ENCODE measurements at regions not wholly inside any gene's neighbourhood (a gene's known extent, or its start where the extent isn't known, plus 50 kb on each side); places are given as distances from the start of the nearest gene placed in this dataset.

DNA sequence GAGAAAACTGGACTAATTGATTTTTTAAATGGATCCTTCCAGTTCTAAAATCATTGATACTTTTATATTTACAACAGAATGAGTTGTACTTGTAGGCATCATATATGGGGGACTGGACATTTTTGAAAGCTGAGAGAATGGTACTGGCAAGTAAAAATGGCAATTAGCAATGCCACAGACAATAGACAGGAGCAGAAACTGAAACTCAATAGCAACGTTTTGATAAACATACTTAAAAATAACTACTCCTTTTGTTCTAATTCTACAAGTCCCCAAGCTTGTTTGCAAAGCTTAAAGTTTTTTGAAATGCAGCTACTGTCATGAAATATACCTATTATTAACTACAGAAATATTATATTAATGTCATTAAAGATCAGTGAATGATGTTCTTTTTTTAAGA is 52.8 kb upstream of the FBXL7 start:
- WGBS = 53% methylated on average over 1 of the region's 1 CpG
- no peaks in the 10 kb centered on the region for H3K4me1 ChIP-seq (ENCODE audit: insufficient read depth)
- H3K4me3 ChIP-seq (ENCODE audit: low read depth, low read length) = no peak overlapping the region
- DNase-seq (ENCODE audit: extremely low spot score) = no peak
- H3K27ac ChIP-seq (ENCODE audit: low read depth) = no peak overlapping the region
- no peaks in the 10 kb centered on the region for H3K36me3 ChIP-seq (ENCODE audit: insufficient read depth)

DNA sequence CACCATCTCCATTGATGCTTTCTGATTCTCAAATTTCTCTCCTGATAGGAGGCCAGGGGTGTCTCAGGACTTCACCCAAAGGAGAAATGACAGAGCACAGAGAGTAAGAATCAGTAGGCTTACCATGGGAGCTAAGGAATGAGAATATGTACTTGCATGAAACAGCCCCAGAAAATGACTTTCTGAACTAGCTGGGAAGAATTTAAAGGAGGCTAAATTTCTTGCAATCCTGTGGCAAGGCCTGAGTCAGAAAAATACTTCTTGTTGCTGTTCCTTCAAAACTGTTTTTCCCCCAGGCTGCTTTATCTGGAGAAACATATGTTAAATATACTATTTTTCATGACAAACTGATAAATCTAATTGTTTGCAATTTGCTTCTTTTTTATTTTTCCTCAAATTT is 53.4 kb upstream of the FBXL7 start:
- no peaks in the 10 kb centered on the region for H3K4me1 ChIP-seq (ENCODE audit: insufficient read depth)
- H3K36me3 ChIP-seq (ENCODE audit: insufficient read depth) = no peaks in the 10 kb centered on the region
- H3K4me3 ChIP-seq (ENCODE audit: low read depth, low read length) = no peak overlapping the region
- DNase-seq (ENCODE audit: extremely low spot score) = no peak
- H3K27ac ChIP-seq (ENCODE audit: low read depth) = no peak overlapping the region

DNA sequence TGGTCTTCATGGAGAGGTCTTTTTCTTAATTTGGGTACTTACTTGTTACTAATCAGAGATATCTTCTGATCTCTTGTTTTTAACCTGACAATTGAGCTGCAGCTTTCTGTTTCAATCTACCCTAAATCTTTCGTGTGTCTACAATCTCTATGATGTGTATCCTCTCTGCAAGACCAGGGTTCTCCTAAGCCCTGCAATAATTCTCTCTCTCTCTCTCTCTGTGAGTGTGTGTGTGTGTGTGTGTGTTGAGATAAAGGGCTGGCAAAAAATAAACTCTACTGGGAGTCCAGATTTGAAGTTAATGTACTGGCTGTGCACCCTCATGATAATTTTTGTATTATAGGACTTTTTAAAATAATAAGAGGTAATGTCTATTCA is 57.8 kb upstream of the FBXL7 start:
- no peaks in the 10 kb centered on the region for H3K36me3 ChIP-seq (ENCODE audit: insufficient read depth)
- H3K4me3 ChIP-seq (ENCODE audit: low read depth, low read length) = no peak overlapping the region
- DNase-seq (ENCODE audit: extremely low spot score) = no peak
- no peaks in the 10 kb centered on the region for H3K4me1 ChIP-seq (ENCODE audit: insufficient read depth)
- WGBS = 51% methylated on average over 1 of the region's 1 CpG
- no peak overlapping the region for H3K27ac ChIP-seq (ENCODE audit: low read depth)

DNA sequence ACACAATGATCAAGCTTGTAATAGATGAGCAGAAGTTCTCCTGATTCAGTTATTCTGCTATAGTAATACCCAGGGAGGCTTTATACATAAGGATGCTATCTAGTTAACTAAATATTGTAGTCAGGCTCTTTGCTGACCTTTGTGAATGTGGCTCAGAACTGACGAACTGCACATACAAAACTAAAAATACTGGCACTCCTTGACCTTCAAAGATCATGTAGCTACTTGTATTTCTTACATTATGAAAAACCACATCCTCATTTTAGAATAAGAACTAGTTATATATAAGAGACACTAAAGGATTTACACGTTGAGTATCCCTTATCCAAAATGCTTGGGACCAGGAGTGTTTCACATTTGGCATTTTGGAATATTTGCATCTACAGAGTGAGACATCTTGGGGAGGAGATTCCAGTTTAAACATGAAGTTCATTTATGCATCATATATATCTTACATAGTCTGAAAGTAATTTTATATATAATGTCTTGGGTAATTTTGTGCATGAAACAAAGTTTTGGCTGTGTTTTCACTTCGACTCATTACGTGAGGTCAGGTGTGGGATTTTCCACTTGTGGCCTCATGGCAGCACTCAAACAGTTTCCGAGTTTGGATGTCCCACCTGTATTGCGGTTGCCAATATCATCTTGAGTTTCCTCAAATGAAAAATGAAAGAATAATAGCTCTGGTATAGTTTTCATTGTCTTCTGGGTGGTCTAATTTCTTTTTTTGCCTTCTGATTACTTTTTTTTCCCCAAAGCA is 58.4 kb upstream of the FBXL7 start:
- Histone ChIP-seq H3K36me3 (ENCODE audit: insufficient read depth) (no peaks in the 10 kb centered on the region), H3K27ac (ENCODE audit: low read depth) (no peak overlapping the region), H3K4me3 (ENCODE audit: low read depth, low read length) (no peak overlapping the region), H3K4me1 (ENCODE audit: insufficient read depth) (no peaks in the 10 kb centered on the region)
- DNase-seq (ENCODE audit: extremely low spot score) = no peak
- 85% methylated on average over 6 of the region's 6 CpGs for WGBS

DNA sequence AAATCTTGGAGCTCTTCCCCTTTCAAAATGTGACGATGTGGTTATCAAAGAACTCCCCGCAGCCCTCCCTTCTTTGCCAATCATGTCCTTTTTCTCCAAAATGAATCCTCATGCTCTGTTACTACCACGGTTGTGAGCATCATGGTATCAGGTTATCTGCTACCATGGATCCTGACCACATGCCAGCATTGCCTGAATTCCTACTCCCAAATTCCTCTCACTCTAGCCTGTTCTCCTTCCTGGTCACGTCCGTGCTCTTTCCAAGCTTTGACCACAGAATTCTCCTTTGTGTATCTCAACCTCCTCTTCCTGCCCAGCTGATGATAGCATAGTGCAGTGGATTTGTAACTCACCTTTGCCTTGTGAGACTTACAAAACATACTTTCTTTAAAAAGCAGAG is 59.5 kb upstream of the FBXL7 start:
- no peaks in the 10 kb centered on the region for H3K36me3 ChIP-seq (ENCODE audit: insufficient read depth)
- DNase-seq (ENCODE audit: extremely low spot score) = no peak
- H3K4me1 ChIP-seq (ENCODE audit: insufficient read depth) = no peaks in the 10 kb centered on the region
- WGBS = 76% methylated on average over 5 of the region's 5 CpGs
- no peak overlapping the region for H3K4me3 ChIP-seq (ENCODE audit: low read depth, low read length)
- no peak overlapping the region for H3K27ac ChIP-seq (ENCODE audit: low read depth)

DNA sequence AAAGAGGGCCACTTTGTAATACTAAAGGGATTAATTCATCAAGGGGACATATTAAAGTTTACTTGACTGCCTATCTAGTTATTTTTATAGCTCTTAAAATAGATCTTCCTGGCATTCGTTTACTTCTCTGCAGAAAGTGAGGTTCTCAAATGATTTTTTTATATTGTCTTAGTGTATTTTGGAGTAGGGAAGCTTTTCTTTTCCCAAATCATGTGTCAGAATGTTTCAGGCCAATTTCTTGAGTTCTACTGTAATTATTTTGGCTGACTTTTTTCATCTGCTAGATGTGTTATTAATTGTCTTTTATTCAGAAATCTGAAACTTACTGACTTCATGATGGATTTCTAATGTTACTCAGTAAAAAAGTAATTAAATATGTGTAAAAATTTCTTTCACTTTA is 60.2 kb upstream of the FBXL7 start:
- H3K4me1 ChIP-seq (ENCODE audit: insufficient read depth) = no peaks in the 10 kb centered on the region
- H3K4me3 ChIP-seq (ENCODE audit: low read depth, low read length) = no peak overlapping the region
- WGBS = 10% methylated on average over 1 of the region's 1 CpG
- H3K36me3 ChIP-seq (ENCODE audit: insufficient read depth) = no peaks in the 10 kb centered on the region
- DNase-seq (ENCODE audit: extremely low spot score) = no peak
- H3K27ac ChIP-seq (ENCODE audit: low read depth) = no peak overlapping the region

DNA sequence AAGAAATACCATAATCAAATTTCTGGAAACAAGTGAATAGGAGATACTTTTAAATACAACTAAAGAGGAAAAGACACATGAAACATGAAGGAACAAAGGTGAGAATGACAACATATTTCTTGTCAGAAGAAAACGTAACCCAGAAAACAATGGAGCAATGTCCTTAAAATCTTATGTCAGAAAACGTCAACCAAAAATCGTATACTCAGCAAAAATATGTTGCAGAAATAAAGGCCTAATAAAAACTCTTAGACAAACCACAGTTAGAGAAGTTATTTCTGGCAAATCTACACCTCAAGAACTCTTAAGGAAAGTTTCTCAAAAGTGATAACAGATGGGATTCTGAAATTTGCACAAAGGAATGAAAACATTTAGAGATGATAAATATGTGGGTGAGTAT is 66.3 kb upstream of the FBXL7 start:
- no peaks in the 10 kb centered on the region for H3K36me3 ChIP-seq (ENCODE audit: insufficient read depth)
- no peak for DNase-seq (ENCODE audit: extremely low spot score)
- no peaks in the 10 kb centered on the region for H3K4me1 ChIP-seq (ENCODE audit: insufficient read depth)
- H3K27ac ChIP-seq (ENCODE audit: low read depth) = no peak overlapping the region
- WGBS = 80% methylated on average over 3 of the region's 3 CpGs
- no peak overlapping the region for H3K4me3 ChIP-seq (ENCODE audit: low read depth, low read length)

DNA sequence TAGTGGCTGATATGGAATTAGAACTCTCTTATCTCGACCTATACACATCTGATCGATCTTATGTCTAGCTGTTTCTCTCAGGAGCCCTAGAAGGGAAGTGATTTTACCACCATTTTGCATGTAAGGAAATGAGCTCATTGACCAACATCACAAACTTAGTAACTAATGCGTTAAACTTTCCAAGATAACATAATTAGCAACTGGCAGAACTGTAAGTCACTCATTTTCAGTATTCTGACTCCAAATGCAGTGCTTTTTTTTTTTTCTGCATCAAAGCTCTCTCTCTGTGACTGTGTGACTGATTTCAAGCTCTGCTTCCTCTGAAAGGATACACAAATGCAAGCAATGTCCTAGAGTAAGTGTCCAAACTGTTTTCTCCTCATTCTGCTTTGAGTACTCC is 68.1 kb upstream of the FBXL7 start:
- no peak for DNase-seq (ENCODE audit: extremely low spot score)
- Histone ChIP-seq H3K27ac (ENCODE audit: low read depth) (no peak overlapping the region), H3K4me1 (ENCODE audit: insufficient read depth) (no peaks in the 10 kb centered on the region), H3K36me3 (ENCODE audit: insufficient read depth) (no peaks in the 10 kb centered on the region), H3K4me3 (ENCODE audit: low read depth, low read length) (no peak overlapping the region)
- WGBS = 76% methylated on average over 3 of the region's 3 CpGs

DNA sequence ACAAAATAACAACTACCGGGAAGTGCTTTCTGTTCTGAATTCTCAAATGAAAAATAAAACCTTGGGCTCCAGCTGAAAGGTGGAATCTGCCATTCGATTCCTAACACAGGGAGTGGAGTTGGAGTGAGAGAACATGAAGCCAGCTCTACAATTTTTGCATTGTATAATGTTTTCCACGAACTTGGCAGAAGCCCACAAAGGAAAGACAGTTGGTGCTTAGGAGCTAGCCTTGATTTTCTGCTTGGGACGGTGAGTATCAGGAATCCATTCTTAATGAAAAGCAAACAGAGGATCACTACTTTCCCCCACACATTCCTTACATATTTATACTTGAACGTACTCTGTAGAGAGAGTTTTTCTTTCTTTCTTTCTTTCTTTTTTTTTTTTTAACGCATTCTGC is 74.2 kb upstream of the FBXL7 start:
- 12% methylated on average over 6 of the region's 6 CpGs for WGBS
- no peaks in the 10 kb centered on the region for H3K36me3 ChIP-seq (ENCODE audit: insufficient read depth)
- no peak overlapping the region for H3K4me3 ChIP-seq (ENCODE audit: low read depth, low read length)
- H3K27ac ChIP-seq (ENCODE audit: low read depth) = no peak overlapping the region
- no peaks in the 10 kb centered on the region for H3K4me1 ChIP-seq (ENCODE audit: insufficient read depth)
- DNase-seq (ENCODE audit: extremely low spot score) = peak; percentile 26

DNA sequence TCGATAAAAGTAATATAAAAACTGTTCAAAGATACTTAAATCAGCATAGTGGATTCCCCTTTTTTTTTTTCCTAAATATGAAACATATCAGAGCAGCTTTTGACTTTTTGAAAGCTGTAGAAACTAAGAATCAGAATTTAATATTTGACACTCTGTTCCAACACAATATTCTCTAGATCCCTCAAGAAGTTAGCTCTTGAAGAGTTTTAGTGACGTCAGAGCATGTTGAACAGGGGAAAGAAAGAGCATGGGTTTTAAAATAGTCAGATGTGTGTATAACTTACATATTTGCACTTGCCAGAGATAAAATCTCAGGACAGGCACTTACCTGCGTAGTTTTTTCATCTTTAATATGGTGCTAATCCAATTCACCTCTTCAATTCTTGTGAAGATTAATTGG is 75.2 kb upstream of the FBXL7 start:
- Histone ChIP-seq H3K36me3 (ENCODE audit: insufficient read depth) (no peaks in the 10 kb centered on the region), H3K4me1 (ENCODE audit: insufficient read depth) (no peaks in the 10 kb centered on the region), H3K27ac (ENCODE audit: low read depth) (no peak overlapping the region), H3K4me3 (ENCODE audit: low read depth, low read length) (no peak overlapping the region)
- WGBS = 92% methylated on average over 3 of the region's 3 CpGs
- no peak for DNase-seq (ENCODE audit: extremely low spot score)

DNA sequence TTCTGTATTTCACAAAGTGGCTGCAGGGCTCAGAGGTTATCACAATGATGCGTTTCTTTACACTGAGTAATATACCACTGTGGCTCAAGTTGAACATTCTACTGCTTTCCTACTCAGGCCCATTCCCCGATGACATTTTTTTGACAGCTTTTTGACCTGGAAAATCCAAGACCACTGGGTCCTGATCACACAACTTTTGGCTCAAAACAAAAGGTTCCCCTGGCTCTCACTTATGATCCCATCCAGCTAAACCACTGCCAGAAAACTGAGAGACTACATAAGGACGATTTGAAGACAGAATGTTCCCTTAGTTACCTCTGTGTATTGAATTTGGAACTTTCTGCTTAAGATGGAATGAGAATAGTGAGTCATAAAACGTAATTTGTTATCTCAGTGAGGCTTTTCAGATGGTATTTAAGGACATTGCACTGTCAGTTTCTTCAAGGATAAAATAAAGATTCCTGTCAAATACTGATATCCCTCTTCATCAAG is 78.0 kb upstream of the FBXL7 start:
- H3K4me1 ChIP-seq (ENCODE audit: insufficient read depth) = no peaks in the 10 kb centered on the region
- WGBS = 25% methylated on average over 4 of the region's 4 CpGs

DNA sequence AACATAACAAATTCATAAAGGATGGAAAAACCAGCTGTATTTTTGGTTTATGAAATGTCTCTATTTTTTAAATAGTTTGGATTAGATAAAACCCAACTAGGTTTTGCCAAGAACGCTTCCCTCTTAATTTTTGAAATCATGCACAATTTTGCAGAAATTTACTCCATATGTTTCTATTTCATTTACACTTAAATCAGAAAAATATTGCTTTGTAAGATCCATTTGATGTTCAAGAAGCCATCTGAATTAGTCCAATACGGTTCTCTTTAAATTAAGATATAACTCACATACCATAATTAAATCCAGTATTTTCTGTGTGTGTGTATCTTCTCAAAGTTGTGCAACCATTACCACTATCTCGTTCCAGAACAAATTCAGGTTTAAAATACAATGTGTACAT is 78.6 kb upstream of the FBXL7 start:
- no peaks in the 10 kb centered on the region for H3K36me3 ChIP-seq (ENCODE audit: insufficient read depth)
- no peak overlapping the region for H3K27ac ChIP-seq (ENCODE audit: low read depth)
- no peak overlapping the region for H3K4me3 ChIP-seq (ENCODE audit: low read depth, low read length)
- no peaks in the 10 kb centered on the region for H3K4me1 ChIP-seq (ENCODE audit: insufficient read depth)
- 64% methylated on average over 3 of the region's 3 CpGs for WGBS
- DNase-seq (ENCODE audit: extremely low spot score) = no peak

More for the DNA sequence above, 78.0 kb upstream of the FBXL7 start:
- peak overlapping the region; percentile 50 for H3K27ac ChIP-seq (ENCODE audit: low read depth)
- DNase-seq (ENCODE audit: extremely low spot score) = peak; percentile 58
- no peak overlapping the region for H3K4me3 ChIP-seq (ENCODE audit: low read depth, low read length)
- H3K36me3 ChIP-seq (ENCODE audit: insufficient read depth) = no peaks in the 10 kb centered on the region

DNA sequence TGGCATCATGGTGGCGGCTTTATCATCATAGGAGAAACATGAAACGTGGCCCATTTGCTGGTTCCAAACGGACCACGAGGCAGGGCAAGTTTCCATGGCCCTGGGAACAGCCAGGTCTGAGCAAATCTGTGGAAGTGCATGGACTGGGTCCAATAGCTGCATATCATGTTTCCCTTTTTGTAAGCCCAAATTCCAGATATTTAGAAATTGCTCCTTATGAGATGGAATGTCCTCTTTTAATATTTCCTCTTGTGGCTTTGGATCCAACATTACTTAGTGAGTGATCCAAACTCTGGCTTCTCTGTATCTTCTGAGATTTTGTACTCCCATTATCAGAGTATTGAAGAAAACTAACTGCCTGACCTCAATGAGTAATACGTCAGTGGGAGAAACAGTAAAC is 79.8 kb upstream of the FBXL7 start:
- Histone ChIP-seq H3K27ac (ENCODE audit: low read depth) (no peak overlapping the region), H3K4me3 (ENCODE audit: low read depth, low read length) (no peak overlapping the region), H3K4me1 (ENCODE audit: insufficient read depth) (no peaks in the 10 kb centered on the region), H3K36me3 (ENCODE audit: insufficient read depth) (no peaks in the 10 kb centered on the region)
- 69% methylated on average over 5 of the region's 5 CpGs for WGBS
- DNase-seq (ENCODE audit: extremely low spot score) = no peak

DNA sequence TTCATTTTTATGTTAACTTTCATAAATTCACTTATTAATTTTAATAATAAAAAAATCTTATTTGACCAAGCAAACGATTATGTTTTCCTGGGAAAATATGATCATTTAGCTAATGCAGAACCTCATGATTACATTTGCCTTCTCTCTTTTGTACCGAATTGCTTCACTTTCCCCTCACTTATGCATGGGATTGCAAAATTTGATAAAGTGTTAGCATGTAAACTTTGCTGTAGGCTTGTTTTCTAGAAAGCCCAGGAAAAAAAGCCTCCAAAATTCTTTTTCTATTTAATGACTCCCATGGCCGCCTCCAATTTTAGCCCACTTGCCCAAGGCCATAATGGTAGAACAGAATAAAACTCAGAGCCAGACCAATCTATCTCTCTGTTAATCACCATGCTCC is 82.8 kb upstream of the FBXL7 start:
- Histone ChIP-seq H3K4me3 (ENCODE audit: low read depth, low read length) (no peak overlapping the region), H3K4me1 (ENCODE audit: insufficient read depth) (no peaks in the 10 kb centered on the region), H3K27ac (ENCODE audit: low read depth) (no peak overlapping the region), H3K36me3 (ENCODE audit: insufficient read depth) (no peaks in the 10 kb centered on the region)
- WGBS = 92% methylated on average over 3 of the region's 3 CpGs
- DNase-seq (ENCODE audit: extremely low spot score) = no peak

DNA sequence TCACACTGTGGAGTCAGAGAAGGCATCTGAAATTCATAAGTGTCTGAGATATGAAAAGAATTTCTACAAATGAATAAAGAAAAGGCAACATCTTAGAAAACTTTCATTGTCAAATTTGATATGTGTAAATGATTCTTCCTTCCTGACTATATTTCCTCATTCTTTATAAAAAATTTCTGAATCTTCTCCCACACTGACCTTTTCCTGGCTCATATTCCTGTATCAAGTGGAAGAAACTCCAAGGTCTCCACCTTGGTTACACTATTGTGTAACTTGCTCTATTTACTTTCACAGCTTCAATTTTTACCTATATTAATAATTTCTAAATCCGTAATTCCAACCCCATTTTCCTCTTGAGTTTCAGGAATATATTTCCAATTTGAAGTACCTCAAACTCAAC is 93.5 kb upstream of the FBXL7 start:
- WGBS = 95% methylated on average over 1 of the region's 1 CpG

More for the DNA sequence above, 93.5 kb upstream of the FBXL7 start:
- Histone ChIP-seq H3K4me3 (ENCODE audit: low read depth, low read length) (no peak overlapping the region), H3K27ac (ENCODE audit: low read depth) (no peak overlapping the region), H3K4me1 (ENCODE audit: insufficient read depth) (no peaks in the 10 kb centered on the region), H3K36me3 (ENCODE audit: insufficient read depth) (no peaks in the 10 kb centered on the region)
- no peak for DNase-seq (ENCODE audit: extremely low spot score)
